ENCODE measurements at regions not wholly inside any gene's neighbourhood (a gene's known extent, or its start where the extent isn't known, plus 50 kb on each side); places are given as distances from the start of the nearest gene placed in this dataset.

- TF ChIP-seq CTCF (conservative IDR thresholded peaks at IDR 0.05; ENCODE audit: low read depth, low read length) (no peak), EZH2phosphoT487 (IDR thresholded peaks at IDR 0.05; ENCODE audit: borderline replicate concordance, low read length) (no peak), EZH2 (IDR thresholded peaks at IDR 0.05; ENCODE audit: low read length, unreplicated experiment) (no peak)
These were observed 220.3 kb downstream of the MAFB start for GRCh38 chr20:40468759-40469158.
